Stomach (tissue), 8 donors: ENCODE measurements at regions not wholly inside any gene's neighbourhood (a gene's known extent, or its start where the extent isn't known, plus 50 kb on each side); places are given as distances from the start of the nearest gene placed in this dataset.

ENCODE experiments used
- DNase-seq, 2 donors: peaks; one replicate each; pipeline versions ENCODE4 v3.0.0 to v3.0.0-alpha.2; 2013 to 2019
- H3K27ac ChIP-seq, 5 donors: fragments of 200-600 bp in 4 of 5; sonication (generic) in 4 of 5; one replicate each; pipeline ENCODE4 v1.5.1; 2013 to 2019; ENCODE audit warnings: mild to moderate bottlenecking in 1 of 5, moderate library complexity in 1 of 5
- H3K27me3 ChIP-seq, 3 donors: fragments of 200-600 bp; sonication (generic); one replicate each; pipeline ENCODE4 v1.5.1; 2017 to 2019; ENCODE audit warnings: mixed run types in 1 of 3
- H3K36me3 ChIP-seq, 4 donors: fragments of 200-600 bp; sonication (generic); 1 replicate in 3 of 4; 2 replicates in 1 of 4; pipeline ENCODE4 v1.5.1; 2016 to 2019
- H3K4me1 ChIP-seq, 4 donors: fragments of 200-600 bp; sonication (generic); one replicate each; pipeline ENCODE4 v1.5.1; 2016 to 2019
- H3K4me3 ChIP-seq, 4 donors: fragments of 200-600 bp; sonication (generic) in 3 of 4; one replicate each; pipeline ENCODE4 v1.5.1; 2016 to 2019; ENCODE audit warnings: mild to moderate bottlenecking in 1 of 4
- H3K9me3 ChIP-seq, 4 donors: fragments of 200-600 bp; sonication (generic); one replicate each; pipeline ENCODE4 v1.5.1; 2016 to 2019
- CTCF ChIP-seq, 7 experiments: fragments of 450-650 bp in 4 of 7; fragments of 200-600 bp in 3 of 7; sonication (generic) in 3 of 7; IDR thresholded peaks; one replicate each; pipeline ENCODE4 v1.5.1; 2016 to 2019; ENCODE audit warnings: antibody characterized with exemption in 7 of 7, control low read depth in 2 of 7, mild to moderate bottlenecking in 1 of 7
- EP300 ChIP-seq: sonication (generic); formaldehyde crosslinking; IDR thresholded peaks from one replicate; pipeline ENCODE4 v1.6.1; 2017; ENCODE audit warnings: antibody characterized with exemption
- POLR2A ChIP-seq, 4 donors: fragments of 450-650 bp; IDR thresholded peaks; one replicate each; pipeline ENCODE4 v1.6.1; 2016; ENCODE audit warnings: antibody characterized with exemption in 4 of 4, control low read depth in 2 of 4, mild to moderate bottlenecking in 1 of 4, moderate library complexity in 1 of 4
- POLR2AphosphoS5 ChIP-seq, 3 donors: sonication (generic); formaldehyde crosslinking; IDR thresholded peaks; one replicate each; pipeline ENCODE4 v1.6.1; 2016; ENCODE audit warnings: antibody characterized with exemption in 3 of 3
- WGBS, 5 donors: extraction: QIAGEN DNeasy Blood & Tissue Kit in 3 of 5; methylation state at CpG; one replicate each; pipeline versions ENCODE4 v1.1.5 to v1.1.7; 2013 to 2018; 5-methylcytosine and 5-hydroxymethylcytosine counted together
- intact Hi-C: fragments of 100-400 bp; cut with DNase I; formaldehyde crosslinking; loops from one replicate; pipeline ENCODE4 v1.15.1; 2023; ENCODE audit warnings: low total_unique reads
- donor health status: healthy with polysubstance abuse.
- donor health status: Bipolar disorder and iron deficiency.
- donor health status: healthy.

- no peaks in the 10 kb centered on the region for H3K36me3 ChIP-seq
- H3K27me3 ChIP-seq: no peaks in the 10 kb centered on the region
- H3K9me3 ChIP-seq: no peaks in the 10 kb centered on the region
- DNase-seq: no peak
- no peaks in the 10 kb centered on the region for H3K4me1 ChIP-seq
- intact Hi-C loops: no loop called here
- TF ChIP-seq POLR2AphosphoS5 (IDR thresholded peaks at IDR 0.05) (no peak), POLR2A (IDR thresholded peaks at IDR 0.05) (no peak), CTCF (IDR thresholded peaks at IDR 0.05) (no peak)
- no peak overlapping the region for H3K4me3 ChIP-seq
- no peak overlapping the region for H3K27ac ChIP-seq
These were observed 115.5 kb upstream of the MARCKS start for GRCh38 chr6:113741651-113742050.

GRCh38 chr6:113742342-113742741 lies 114.8 kb upstream of the MARCKS start:
- Histone ChIP-seq H3K27me3 (no peaks in the 10 kb centered on the region), H3K9me3 (no peaks in the 10 kb centered on the region), H3K4me3 (no peak overlapping the region), H3K27ac (no peak overlapping the region), H3K4me1 (no peaks in the 10 kb centered on the region), H3K36me3 (no peaks in the 10 kb centered on the region)
- 82 to 93% (median 88%) methylated on average over 4 of the region's 4 CpGs for WGBS, 5 donors
- no peak for DNase-seq
- TF ChIP-seq POLR2AphosphoS5 (IDR thresholded peaks at IDR 0.05) (no peak), POLR2A (IDR thresholded peaks at IDR 0.05) (no peak)
- intact Hi-C loops: no loop called here

GRCh38 chr6:113744861-113745260 lies 112.3 kb upstream of the MARCKS start:
- Histone ChIP-seq H3K36me3 (no peaks in the 10 kb centered on the region), H3K27me3 (no peaks in the 10 kb centered on the region), H3K4me3 (no peak overlapping the region), H3K9me3 (no peaks in the 10 kb centered on the region), H3K27ac (no peak overlapping the region), H3K4me1 (no peaks in the 10 kb centered on the region)
- DNase-seq: no peak
- 54 to 67% (median 59%) methylated on average over 3 of the region's 3 CpGs for WGBS, 5 donors
- intact Hi-C loops: no loop called here
- TF ChIP-seq CTCF (IDR thresholded peaks at IDR 0.05) (no peak), POLR2AphosphoS5 (IDR thresholded peaks at IDR 0.05) (no peak), POLR2A (IDR thresholded peaks at IDR 0.05) (no peak), EP300 (no peak)

GRCh38 chr6:113750151-113750855 lies 106.8 kb upstream of the MARCKS start:
- Histone ChIP-seq H3K9me3 (no peaks in the 10 kb centered on the region), H3K4me1 (no peaks in the 10 kb centered on the region), H3K4me3 (no peak overlapping the region), H3K36me3 (no peaks in the 10 kb centered on the region), H3K27me3 (no peaks in the 10 kb centered on the region), H3K27ac (no peak overlapping the region)
- TF ChIP-seq CTCF (IDR thresholded peaks at IDR 0.05): no peak
- TF ChIP-seq POLR2A (IDR thresholded peaks at IDR 0.05): no peak
- no peak for TF ChIP-seq EP300
- TF ChIP-seq POLR2AphosphoS5 (IDR thresholded peaks at IDR 0.05): no peak
- DNase-seq: no peak
- intact Hi-C loops: no loop called here
- 48 to 69% (median 57%) methylated on average over 1 of the region's 1 CpG for WGBS, 5 donors

- H3K27ac ChIP-seq: no peak overlapping the region
- H3K4me3 ChIP-seq: no peak overlapping the region
- intact Hi-C loops: no loop called here
- DNase-seq: no peak
- TF ChIP-seq CTCF (IDR thresholded peaks at IDR 0.05) (no peak), POLR2A (IDR thresholded peaks at IDR 0.05) (no peak), EP300 (no peak), POLR2AphosphoS5 (IDR thresholded peaks at IDR 0.05) (no peak)
- WGBS, 5 donors: 56 to 77% (median 65%) methylated on average over 1 of the region's 1 CpG
- H3K36me3 ChIP-seq: no peaks in the 10 kb centered on the region
- H3K4me1 ChIP-seq: peaks cover 0 to 8% (median 0%) of the 10 kb centered on the region in 4 donors
- H3K27me3 ChIP-seq: no peaks in the 10 kb centered on the region
- no peaks in the 10 kb centered on the region for H3K9me3 ChIP-seq
These were observed 102.9 kb upstream of the MARCKS start for GRCh38 chr6:113754291-113754690.
